B cell (primary cell): ENCODE measurements at regions not wholly inside any gene's neighbourhood (a gene's known extent, or its start where the extent isn't known, plus 50 kb on each side); places are given as distances from the start of the nearest gene placed in this dataset.

Experiments
- EZH2 ChIP-seq: IDR thresholded peaks from 2 replicates; pipeline ENCODE4 v1.6.1; 2012; ENCODE audit warnings: borderline replicate concordance, low read depth, mild to moderate bottlenecking, moderate library complexity, low read length; ENCODE audit not compliant: insufficient read depth, poor library complexity, severe bottlenecking
- TF ChIP-seq, protein P1 (sequence below): fragments of 200-600 bp; IDR thresholded peaks from one replicate; pipeline ENCODE4 v1.8.0; 2022; ENCODE audit warnings: antibody characterized with exemption, mild to moderate bottlenecking

GRCh38 chr14:101623685-101624444 is 62.6 kb downstream of the DIO3 start:
- TF ChIP-seq, protein P1, sequence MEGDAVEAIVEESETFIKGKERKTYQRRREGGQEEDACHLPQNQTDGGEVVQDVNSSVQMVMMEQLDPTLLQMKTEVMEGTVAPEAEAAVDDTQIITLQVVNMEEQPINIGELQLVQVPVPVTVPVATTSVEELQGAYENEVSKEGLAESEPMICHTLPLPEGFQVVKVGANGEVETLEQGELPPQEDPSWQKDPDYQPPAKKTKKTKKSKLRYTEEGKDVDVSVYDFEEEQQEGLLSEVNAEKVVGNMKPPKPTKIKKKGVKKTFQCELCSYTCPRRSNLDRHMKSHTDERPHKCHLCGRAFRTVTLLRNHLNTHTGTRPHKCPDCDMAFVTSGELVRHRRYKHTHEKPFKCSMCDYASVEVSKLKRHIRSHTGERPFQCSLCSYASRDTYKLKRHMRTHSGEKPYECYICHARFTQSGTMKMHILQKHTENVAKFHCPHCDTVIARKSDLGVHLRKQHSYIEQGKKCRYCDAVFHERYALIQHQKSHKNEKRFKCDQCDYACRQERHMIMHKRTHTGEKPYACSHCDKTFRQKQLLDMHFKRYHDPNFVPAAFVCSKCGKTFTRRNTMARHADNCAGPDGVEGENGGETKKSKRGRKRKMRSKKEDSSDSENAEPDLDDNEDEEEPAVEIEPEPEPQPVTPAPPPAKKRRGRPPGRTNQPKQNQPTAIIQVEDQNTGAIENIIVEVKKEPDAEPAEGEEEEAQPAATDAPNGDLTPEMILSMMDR: no peak
- no peak for TF ChIP-seq EZH2
